ENCODE measurements at regions not wholly inside any gene's neighbourhood (a gene's known extent, or its start where the extent isn't known, plus 50 kb on each side); places are given as distances from the start of the nearest gene placed in this dataset.

DNA sequence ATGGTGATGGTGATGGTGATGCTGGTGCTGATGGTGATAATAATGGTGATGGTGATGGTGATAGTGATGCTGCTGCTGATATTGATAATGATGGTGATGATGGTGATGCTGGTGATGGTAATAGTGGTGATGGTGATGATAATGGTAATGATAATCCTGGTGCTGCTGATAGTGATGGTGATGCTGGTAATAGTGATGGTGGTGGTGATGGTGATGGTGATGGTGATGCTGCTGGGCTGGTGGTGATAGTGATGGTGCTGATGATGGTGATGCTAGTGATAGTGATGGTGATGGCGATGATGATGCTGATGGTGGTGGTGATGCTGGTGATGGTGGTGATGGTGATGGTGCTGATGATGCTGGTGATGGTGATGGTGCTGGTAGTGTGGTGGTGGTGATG is 58.4 kb upstream of the IGSF21 start:
- TF ChIP-seq TAF1 (IDR thresholded peaks at IDR 0.05; ENCODE audit: borderline replicate concordance, low read depth, low read length) (no peak), TCF12 (IDR thresholded peaks at IDR 0.05) (no peak), EZH2phosphoT487 (IDR thresholded peaks at IDR 0.05; ENCODE audit: borderline replicate concordance, low read depth) (no peak), RXRA (IDR thresholded peaks at IDR 0.05; ENCODE audit: borderline replicate concordance, low read depth) (no peak), POLR2AphosphoS5 (IDR thresholded peaks at IDR 0.05; ENCODE audit: low read depth, low read length) (no peak), NRF1 (IDR thresholded peaks at IDR 0.05; ENCODE audit: low read depth, low read length) (no peak), EP300 (IDR thresholded peaks at IDR 0.05; ENCODE audit: borderline replicate concordance in 1 of 2, low read depth in 1 of 2, low read length in 1 of 2) (no peak)
- TF ChIP-seq, protein P1, sequence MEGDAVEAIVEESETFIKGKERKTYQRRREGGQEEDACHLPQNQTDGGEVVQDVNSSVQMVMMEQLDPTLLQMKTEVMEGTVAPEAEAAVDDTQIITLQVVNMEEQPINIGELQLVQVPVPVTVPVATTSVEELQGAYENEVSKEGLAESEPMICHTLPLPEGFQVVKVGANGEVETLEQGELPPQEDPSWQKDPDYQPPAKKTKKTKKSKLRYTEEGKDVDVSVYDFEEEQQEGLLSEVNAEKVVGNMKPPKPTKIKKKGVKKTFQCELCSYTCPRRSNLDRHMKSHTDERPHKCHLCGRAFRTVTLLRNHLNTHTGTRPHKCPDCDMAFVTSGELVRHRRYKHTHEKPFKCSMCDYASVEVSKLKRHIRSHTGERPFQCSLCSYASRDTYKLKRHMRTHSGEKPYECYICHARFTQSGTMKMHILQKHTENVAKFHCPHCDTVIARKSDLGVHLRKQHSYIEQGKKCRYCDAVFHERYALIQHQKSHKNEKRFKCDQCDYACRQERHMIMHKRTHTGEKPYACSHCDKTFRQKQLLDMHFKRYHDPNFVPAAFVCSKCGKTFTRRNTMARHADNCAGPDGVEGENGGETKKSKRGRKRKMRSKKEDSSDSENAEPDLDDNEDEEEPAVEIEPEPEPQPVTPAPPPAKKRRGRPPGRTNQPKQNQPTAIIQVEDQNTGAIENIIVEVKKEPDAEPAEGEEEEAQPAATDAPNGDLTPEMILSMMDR (IDR thresholded peaks at IDR 0.05) = no peak
- TF ChIP-seq, protein P2, sequence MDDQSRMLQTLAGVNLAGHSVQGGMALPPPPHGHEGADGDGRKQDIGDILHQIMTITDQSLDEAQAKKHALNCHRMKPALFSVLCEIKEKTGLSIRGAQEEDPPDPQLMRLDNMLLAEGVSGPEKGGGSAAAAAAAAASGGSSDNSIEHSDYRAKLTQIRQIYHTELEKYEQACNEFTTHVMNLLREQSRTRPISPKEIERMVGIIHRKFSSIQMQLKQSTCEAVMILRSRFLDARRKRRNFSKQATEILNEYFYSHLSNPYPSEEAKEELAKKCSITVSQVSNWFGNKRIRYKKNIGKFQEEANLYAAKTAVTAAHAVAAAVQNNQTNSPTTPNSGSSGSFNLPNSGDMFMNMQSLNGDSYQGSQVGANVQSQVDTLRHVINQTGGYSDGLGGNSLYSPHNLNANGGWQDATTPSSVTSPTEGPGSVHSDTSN (IDR thresholded peaks at IDR 0.05) = no peak
- TF ChIP-seq, protein P3, sequence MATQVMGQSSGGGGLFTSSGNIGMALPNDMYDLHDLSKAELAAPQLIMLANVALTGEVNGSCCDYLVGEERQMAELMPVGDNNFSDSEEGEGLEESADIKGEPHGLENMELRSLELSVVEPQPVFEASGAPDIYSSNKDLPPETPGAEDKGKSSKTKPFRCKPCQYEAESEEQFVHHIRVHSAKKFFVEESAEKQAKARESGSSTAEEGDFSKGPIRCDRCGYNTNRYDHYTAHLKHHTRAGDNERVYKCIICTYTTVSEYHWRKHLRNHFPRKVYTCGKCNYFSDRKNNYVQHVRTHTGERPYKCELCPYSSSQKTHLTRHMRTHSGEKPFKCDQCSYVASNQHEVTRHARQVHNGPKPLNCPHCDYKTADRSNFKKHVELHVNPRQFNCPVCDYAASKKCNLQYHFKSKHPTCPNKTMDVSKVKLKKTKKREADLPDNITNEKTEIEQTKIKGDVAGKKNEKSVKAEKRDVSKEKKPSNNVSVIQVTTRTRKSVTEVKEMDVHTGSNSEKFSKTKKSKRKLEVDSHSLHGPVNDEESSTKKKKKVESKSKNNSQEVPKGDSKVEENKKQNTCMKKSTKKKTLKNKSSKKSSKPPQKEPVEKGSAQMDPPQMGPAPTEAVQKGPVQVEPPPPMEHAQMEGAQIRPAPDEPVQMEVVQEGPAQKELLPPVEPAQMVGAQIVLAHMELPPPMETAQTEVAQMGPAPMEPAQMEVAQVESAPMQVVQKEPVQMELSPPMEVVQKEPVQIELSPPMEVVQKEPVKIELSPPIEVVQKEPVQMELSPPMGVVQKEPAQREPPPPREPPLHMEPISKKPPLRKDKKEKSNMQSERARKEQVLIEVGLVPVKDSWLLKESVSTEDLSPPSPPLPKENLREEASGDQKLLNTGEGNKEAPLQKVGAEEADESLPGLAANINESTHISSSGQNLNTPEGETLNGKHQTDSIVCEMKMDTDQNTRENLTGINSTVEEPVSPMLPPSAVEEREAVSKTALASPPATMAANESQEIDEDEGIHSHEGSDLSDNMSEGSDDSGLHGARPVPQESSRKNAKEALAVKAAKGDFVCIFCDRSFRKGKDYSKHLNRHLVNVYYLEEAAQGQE (IDR thresholded peaks at IDR 0.05; ENCODE audit: low read depth, low read length) = no peak
